ENCODE measurements at regions not wholly inside any gene's neighbourhood (a gene's known extent, or its start where the extent isn't known, plus 50 kb on each side); places are given as distances from the start of the nearest gene placed in this dataset.

DNA sequence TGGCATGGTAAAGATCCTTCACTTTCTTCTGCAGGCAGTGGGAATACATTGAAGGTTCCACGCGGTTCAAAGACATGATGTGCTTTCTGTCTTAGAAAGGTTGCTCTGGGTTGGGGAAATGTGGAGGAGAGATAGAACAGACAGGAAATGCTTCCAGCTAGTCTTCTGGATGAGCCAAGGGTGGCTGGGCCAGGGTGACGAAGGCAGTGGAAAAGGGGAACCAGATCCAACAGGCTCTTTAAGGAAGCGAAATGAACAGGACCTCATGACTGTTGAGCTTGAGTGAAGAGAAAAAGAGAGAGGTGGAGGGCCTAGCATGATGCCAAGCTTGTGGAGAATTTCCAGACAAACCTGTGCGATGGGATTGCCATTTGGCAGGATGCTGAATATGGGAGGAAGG is 56.4 kb upstream of the LMO1 start:
- TF ChIP-seq POLR2A (IDR thresholded peaks at IDR 0.05; ENCODE audit: low read length) (no peak), GATA1 (IDR thresholded peaks at IDR 0.05; ENCODE audit: low read depth, low read length) (no peak)

Data from erythroblast (primary cell).